ENCODE measurements at regions not wholly inside any gene's neighbourhood (a gene's known extent, or its start where the extent isn't known, plus 50 kb on each side); places are given as distances from the start of the nearest gene placed in this dataset.

DNA sequence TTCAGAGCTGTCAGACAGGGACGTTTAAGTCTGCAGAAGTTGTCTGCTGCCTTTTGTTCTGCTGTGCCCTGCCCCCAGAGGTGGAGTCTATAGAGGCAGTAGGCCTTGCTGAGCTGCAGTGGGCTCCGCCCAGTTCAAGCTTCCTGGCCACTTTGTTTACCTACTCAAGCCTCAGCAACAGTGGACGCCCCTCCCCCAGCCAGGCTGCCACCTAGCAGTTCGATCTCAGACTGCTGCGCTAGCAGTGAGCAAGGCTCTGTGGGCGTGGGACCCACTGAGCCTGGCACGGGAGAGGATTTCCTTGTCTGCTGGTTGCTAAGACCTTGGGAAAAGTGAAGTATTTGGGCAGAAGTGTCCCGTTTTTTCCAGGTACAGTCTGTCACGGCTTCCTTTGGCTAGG, 59.6 kb upstream of the SMARCAD1 start (continued):
- TF ChIP-seq, protein P1, sequence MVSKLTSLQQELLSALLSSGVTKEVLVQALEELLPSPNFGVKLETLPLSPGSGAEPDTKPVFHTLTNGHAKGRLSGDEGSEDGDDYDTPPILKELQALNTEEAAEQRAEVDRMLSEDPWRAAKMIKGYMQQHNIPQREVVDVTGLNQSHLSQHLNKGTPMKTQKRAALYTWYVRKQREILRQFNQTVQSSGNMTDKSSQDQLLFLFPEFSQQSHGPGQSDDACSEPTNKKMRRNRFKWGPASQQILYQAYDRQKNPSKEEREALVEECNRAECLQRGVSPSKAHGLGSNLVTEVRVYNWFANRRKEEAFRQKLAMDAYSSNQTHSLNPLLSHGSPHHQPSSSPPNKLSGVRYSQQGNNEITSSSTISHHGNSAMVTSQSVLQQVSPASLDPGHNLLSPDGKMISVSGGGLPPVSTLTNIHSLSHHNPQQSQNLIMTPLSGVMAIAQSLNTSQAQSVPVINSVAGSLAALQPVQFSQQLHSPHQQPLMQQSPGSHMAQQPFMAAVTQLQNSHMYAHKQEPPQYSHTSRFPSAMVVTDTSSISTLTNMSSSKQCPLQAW (CRISPR knock-in tag; IDR thresholded peaks at IDR 0.05): peak; percentile 54; the same call in 1 of the 2 replicates
- TF ChIP-seq, protein P2, sequence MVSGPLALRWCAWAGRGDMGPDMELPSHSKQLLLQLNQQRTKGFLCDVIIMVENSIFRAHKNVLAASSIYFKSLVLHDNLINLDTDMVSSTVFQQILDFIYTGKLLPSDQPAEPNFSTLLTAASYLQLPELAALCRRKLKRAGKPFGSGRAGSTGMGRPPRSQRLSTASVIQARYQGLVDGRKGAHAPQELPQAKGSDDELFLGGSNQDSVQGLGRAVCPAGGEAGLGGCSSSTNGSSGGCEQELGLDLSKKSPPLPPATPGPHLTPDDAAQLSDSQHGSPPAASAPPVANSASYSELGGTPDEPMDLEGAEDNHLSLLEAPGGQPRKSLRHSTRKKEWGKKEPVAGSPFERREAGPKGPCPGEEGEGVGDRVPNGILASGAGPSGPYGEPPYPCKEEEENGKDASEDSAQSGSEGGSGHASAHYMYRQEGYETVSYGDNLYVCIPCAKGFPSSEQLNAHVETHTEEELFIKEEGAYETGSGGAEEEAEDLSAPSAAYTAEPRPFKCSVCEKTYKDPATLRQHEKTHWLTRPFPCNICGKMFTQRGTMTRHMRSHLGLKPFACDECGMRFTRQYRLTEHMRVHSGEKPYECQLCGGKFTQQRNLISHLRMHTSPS (CRISPR knock-in tag; IDR thresholded peaks at IDR 0.05; ENCODE audit: low read depth): 0 out of 2 replicates have a peak, but pooled peaks have one; percentile 48
- TF ChIP-seq ZNF574 (CRISPR knock-in tag; IDR thresholded peaks at IDR 0.05) (peak; percentile 35; the same call in 1 of the 2 replicates), FOXC1 (CRISPR knock-in tag; IDR thresholded peaks at IDR 0.05; ENCODE audit: borderline replicate concordance) (peak; percentile 67; the same call in 1 of the 2 replicates), ZNF644 (CRISPR knock-in tag; IDR thresholded peaks at IDR 0.05; ENCODE audit: low read depth) (0 out of 2 replicates have a peak, but pooled peaks have one; percentile 16), GATAD2A (CRISPR knock-in tag; IDR thresholded peaks at IDR 0.05) (peak; percentile 16; the same call in 1 of the 2 replicates), REPIN1 (CRISPR knock-in tag; IDR thresholded peaks at IDR 0.05; ENCODE audit: borderline replicate concordance, low read depth) (peak; percentile 59; the same call in 1 of the 2 replicates), MIER2 (CRISPR knock-in tag; IDR thresholded peaks at IDR 0.05) (peak; percentile 49; the same call in 1 of the 2 replicates), ZFY (CRISPR knock-in tag; IDR thresholded peaks at IDR 0.05) (peak; percentile 39; the same call in 1 of the 2 replicates), PHF8 (CRISPR knock-in tag; IDR thresholded peaks at IDR 0.05) (0 out of 2 replicates have a peak, but pooled peaks have one; percentile 34), AHDC1 (CRISPR knock-in tag; IDR thresholded peaks at IDR 0.05; ENCODE audit: borderline replicate concordance) (peak; percentile 46; the same call in 1 of the 2 replicates)
- TF ChIP-seq, protein P3, sequence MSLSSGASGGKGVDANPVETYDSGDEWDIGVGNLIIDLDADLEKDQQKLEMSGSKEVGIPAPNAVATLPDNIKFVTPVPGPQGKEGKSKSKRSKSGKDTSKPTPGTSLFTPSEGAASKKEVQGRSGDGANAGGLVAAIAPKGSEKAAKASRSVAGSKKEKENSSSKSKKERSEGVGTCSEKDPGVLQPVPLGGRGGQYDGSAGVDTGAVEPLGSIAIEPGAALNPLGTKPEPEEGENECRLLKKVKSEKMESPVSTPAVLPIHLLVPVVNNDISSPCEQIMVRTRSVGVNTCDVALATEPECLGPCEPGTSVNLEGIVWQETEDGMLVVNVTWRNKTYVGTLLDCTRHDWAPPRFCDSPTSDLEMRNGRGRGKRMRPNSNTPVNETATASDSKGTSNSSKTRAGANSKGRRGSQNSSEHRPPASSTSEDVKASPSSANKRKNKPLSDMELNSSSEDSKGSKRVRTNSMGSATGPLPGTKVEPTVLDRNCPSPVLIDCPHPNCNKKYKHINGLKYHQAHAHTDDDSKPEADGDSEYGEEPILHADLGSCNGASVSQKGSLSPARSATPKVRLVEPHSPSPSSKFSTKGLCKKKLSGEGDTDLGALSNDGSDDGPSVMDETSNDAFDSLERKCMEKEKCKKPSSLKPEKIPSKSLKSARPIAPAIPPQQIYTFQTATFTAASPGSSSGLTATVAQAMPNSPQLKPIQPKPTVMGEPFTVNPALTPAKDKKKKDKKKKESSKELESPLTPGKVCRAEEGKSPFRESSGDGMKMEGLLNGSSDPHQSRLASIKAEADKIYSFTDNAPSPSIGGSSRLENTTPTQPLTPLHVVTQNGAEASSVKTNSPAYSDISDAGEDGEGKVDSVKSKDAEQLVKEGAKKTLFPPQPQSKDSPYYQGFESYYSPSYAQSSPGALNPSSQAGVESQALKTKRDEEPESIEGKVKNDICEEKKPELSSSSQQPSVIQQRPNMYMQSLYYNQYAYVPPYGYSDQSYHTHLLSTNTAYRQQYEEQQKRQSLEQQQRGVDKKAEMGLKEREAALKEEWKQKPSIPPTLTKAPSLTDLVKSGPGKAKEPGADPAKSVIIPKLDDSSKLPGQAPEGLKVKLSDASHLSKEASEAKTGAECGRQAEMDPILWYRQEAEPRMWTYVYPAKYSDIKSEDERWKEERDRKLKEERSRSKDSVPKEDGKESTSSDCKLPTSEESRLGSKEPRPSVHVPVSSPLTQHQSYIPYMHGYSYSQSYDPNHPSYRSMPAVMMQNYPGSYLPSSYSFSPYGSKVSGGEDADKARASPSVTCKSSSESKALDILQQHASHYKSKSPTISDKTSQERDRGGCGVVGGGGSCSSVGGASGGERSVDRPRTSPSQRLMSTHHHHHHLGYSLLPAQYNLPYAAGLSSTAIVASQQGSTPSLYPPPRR (CRISPR knock-in tag; IDR thresholded peaks at IDR 0.05; ENCODE audit: borderline replicate concordance): peak; percentile 36; the same call in 1 of the 2 replicates

All from HepG2 (cell line).